ENCODE measurements at regions not wholly inside any gene's neighbourhood (a gene's known extent, or its start where the extent isn't known, plus 50 kb on each side); places are given as distances from the start of the nearest gene placed in this dataset.

DNA sequence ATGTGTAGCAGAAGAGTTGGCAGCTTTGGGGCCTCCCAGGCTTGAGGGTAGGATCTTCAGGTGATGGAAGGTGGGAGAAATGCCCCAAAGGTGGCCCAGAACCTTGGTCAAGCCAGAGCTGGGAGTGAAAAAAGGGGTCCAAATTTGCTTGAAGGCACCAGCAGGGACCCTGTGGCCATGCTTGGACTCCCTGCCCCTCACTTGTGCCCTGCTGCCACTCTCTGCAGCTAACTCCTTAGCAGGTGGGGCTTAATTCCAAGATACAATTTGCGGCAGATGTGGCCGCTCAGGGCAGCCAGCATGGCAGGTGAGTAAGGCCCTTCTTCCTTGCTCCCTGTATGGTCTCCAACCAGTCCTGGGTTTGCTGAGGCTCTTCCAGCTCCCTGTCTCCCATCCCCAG, 51.3 kb upstream of the ADRA1D start:
- TF ChIP-seq, protein P1, sequence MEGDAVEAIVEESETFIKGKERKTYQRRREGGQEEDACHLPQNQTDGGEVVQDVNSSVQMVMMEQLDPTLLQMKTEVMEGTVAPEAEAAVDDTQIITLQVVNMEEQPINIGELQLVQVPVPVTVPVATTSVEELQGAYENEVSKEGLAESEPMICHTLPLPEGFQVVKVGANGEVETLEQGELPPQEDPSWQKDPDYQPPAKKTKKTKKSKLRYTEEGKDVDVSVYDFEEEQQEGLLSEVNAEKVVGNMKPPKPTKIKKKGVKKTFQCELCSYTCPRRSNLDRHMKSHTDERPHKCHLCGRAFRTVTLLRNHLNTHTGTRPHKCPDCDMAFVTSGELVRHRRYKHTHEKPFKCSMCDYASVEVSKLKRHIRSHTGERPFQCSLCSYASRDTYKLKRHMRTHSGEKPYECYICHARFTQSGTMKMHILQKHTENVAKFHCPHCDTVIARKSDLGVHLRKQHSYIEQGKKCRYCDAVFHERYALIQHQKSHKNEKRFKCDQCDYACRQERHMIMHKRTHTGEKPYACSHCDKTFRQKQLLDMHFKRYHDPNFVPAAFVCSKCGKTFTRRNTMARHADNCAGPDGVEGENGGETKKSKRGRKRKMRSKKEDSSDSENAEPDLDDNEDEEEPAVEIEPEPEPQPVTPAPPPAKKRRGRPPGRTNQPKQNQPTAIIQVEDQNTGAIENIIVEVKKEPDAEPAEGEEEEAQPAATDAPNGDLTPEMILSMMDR (conservative IDR thresholded peaks at IDR 0.05; ENCODE audit: low read length) = no peak
- TF ChIP-seq EZH2phosphoT487 (IDR thresholded peaks at IDR 0.05; ENCODE audit: borderline replicate concordance, low read depth, low read length) = no peak
